A549 (cell line): ENCODE measurements at regions not wholly inside any gene's neighbourhood (a gene's known extent, or its start where the extent isn't known, plus 50 kb on each side); places are given as distances from the start of the nearest gene placed in this dataset.

Experiments
- BHLHE40 ChIP-seq: IDR thresholded peaks from 2 replicates; pipeline ENCODE4 v1.6.1; 2012; ENCODE audit warnings: low read depth, low read length, inconsistent platforms
- CHD2 ChIP-seq: fragments of 150-350 bp; IDR thresholded peaks from 2 replicates; pipeline ENCODE4 v1.6.1; 2014; ENCODE audit warnings: low read length; ENCODE audit not compliant: partially characterized antibody
- HDAC2 ChIP-seq: fragments of 200-600 bp; sonication (generic); IDR thresholded peaks from 2 replicates; pipeline ENCODE4 v1.6.1; 2016
- KDM1A ChIP-seq: fragments of 200-600 bp; sonication (generic); IDR thresholded peaks from 2 replicates; pipeline ENCODE4 v1.6.1; 2016; ENCODE audit warnings: low read depth, mild to moderate bottlenecking
- MAZ ChIP-seq: fragments of 150-350 bp; IDR thresholded peaks from 2 replicates; pipeline ENCODE4 v1.6.1; 2014; ENCODE audit warnings: antibody characterized with exemption, low read depth, low read length, borderline replicate concordance
- NR3C1 ChIP-seq: fragments of >200 bp; sonication (Bioruptor Twin); formaldehyde crosslinking; IDR thresholded peaks from 3 replicates; pipeline ENCODE4 v1.6.1; 2017
- TF ChIP-seq, protein P1 (sequence below): fragments of >200 bp; sonication (Bioruptor Twin); formaldehyde crosslinking; IDR thresholded peaks from 3 replicates; pipeline ENCODE4 v1.5.1; 2016
- TF ChIP-seq, protein P2 (sequence below): fragments of 200-600 bp; sonication (generic); IDR thresholded peaks from 2 replicates; pipeline ENCODE4 v1.6.1; 2016; ENCODE audit warnings: antibody characterized with exemption, mild to moderate bottlenecking, moderate library complexity

DNA sequence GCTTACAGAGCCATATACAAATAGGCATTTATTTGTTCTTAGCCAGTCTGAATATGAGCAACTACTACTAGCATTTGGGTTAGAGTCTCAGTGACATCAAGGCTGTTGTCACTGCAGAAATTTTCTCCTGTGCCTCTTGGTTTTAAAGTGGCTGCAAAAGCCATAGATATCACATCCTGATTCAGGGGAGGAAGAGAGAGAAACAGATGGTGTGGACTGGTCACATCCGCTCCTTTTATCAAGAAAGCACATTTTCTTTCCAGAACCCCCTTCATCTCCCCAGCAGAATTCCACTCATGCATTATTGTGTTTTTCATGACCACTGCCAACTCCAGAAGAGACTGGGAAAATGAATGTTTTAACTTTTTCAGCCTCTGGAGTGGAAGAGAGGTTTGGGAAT lies 69.8 kb downstream of the PTTG1 start:
- TF ChIP-seq, protein P1, sequence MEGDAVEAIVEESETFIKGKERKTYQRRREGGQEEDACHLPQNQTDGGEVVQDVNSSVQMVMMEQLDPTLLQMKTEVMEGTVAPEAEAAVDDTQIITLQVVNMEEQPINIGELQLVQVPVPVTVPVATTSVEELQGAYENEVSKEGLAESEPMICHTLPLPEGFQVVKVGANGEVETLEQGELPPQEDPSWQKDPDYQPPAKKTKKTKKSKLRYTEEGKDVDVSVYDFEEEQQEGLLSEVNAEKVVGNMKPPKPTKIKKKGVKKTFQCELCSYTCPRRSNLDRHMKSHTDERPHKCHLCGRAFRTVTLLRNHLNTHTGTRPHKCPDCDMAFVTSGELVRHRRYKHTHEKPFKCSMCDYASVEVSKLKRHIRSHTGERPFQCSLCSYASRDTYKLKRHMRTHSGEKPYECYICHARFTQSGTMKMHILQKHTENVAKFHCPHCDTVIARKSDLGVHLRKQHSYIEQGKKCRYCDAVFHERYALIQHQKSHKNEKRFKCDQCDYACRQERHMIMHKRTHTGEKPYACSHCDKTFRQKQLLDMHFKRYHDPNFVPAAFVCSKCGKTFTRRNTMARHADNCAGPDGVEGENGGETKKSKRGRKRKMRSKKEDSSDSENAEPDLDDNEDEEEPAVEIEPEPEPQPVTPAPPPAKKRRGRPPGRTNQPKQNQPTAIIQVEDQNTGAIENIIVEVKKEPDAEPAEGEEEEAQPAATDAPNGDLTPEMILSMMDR, result no peak
- TF ChIP-seq KDM1A (no peak), BHLHE40 (no peak), HDAC2 (no peak), CHD2 (no peak), MAZ (no peak), NR3C1 (no peak)
- TF ChIP-seq, protein P2, sequence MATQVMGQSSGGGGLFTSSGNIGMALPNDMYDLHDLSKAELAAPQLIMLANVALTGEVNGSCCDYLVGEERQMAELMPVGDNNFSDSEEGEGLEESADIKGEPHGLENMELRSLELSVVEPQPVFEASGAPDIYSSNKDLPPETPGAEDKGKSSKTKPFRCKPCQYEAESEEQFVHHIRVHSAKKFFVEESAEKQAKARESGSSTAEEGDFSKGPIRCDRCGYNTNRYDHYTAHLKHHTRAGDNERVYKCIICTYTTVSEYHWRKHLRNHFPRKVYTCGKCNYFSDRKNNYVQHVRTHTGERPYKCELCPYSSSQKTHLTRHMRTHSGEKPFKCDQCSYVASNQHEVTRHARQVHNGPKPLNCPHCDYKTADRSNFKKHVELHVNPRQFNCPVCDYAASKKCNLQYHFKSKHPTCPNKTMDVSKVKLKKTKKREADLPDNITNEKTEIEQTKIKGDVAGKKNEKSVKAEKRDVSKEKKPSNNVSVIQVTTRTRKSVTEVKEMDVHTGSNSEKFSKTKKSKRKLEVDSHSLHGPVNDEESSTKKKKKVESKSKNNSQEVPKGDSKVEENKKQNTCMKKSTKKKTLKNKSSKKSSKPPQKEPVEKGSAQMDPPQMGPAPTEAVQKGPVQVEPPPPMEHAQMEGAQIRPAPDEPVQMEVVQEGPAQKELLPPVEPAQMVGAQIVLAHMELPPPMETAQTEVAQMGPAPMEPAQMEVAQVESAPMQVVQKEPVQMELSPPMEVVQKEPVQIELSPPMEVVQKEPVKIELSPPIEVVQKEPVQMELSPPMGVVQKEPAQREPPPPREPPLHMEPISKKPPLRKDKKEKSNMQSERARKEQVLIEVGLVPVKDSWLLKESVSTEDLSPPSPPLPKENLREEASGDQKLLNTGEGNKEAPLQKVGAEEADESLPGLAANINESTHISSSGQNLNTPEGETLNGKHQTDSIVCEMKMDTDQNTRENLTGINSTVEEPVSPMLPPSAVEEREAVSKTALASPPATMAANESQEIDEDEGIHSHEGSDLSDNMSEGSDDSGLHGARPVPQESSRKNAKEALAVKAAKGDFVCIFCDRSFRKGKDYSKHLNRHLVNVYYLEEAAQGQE, result no peak
